Fibroblast of skin of left quadriceps (primary cell): ENCODE measurements at regions not wholly inside any gene's neighbourhood (a gene's known extent, or its start where the extent isn't known, plus 50 kb on each side); places are given as distances from the start of the nearest gene placed in this dataset.

Experiments used
- DNase-seq, 2 experiments: peaks; one replicate each; pipeline ENCODE4 v3.0.0-alpha.2; 2013; ENCODE audit warnings: low read depth in 2 of 2

DNA sequence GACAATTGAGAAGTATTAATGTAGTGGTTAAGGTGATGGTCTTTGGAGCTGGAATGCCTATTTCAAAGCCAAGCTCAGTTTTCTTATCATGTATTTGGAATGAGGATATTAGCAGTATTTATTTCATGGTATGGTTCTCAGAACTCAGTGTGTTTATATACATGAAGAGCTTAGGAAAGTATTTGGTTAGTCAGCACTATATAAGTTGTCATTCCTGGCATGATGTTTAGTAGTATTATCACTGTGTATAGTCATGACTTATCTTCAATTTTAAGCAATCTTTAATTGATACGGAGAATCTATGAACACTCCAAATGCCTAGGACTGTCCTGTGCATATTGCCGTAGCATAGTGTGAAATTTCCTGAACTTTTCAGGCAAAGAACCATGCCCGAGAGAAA, 501.9 kb upstream of the USP24 start:
- DNase-seq = no peak

DNA sequence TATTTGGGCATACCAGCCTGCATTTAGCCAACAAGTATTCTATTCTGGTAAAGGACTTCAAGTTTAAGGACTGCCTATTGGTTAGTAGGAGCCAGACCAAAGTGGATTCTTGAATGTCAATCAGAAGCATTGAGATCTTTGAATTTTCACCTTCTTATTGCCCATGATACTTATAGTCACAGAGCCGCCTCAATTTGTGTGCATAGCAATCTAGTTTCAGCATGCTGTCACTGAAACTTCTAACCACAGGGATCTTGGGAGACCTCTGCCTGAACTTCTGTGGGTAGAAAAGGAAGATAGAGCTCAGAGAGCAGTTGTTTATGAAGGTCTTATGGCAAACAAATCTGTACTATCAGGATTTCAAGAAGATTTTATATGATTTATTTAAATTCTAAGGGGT, 501.4 kb upstream of the USP24 start:
- no peak for DNase-seq

DNA sequence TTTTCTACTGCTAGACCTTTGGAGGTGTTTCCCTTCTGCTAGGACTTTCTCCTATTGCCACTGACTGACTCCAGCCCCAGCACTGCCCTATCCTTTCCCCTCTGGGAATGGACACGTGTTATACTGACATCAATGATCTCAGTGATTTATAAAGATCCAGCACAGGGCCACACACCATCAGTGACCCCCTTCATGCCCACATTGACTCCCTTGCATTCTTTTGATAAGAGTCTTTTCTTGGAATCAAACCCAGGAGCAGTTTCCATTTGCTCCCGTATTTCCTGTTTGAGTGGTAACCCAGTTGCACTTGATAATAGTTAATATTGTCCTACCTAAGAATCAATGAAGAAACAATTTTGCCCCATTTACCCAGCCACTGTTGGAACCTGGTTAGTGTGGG, 501.0 kb upstream of the USP24 start:
- no peak for DNase-seq

DNA sequence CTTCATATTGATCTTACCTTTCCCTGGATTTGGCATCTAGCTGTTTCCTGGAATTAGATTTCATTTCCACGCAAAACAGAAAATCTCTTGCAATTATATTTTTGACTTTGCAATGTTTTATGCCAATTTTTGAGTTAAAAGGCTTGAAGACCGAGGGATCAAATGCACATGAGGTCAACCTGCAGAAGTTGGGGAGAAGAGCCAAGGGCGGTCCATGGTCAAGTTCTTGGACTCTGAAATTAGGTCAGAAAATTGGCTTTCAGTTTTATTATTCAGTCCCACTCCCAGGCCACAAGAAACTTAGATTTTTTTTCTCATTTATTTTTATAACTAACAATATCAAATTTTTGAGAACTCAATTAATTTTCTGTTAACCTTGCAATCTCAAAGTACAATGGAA, 499.1 kb upstream of the USP24 start:
- no peak for DNase-seq

GRCh38 chr1:55713516-55713915, 498.4 kb upstream of the USP24 start:
- DNase-seq = no peak

GRCh38 chr1:55712148-55712547, 497.0 kb upstream of the USP24 start:
- no peak for DNase-seq

- no peak for DNase-seq
Measured at GRCh38 chr1:55708781-55709180, 493.6 kb upstream of the USP24 start.

DNA sequence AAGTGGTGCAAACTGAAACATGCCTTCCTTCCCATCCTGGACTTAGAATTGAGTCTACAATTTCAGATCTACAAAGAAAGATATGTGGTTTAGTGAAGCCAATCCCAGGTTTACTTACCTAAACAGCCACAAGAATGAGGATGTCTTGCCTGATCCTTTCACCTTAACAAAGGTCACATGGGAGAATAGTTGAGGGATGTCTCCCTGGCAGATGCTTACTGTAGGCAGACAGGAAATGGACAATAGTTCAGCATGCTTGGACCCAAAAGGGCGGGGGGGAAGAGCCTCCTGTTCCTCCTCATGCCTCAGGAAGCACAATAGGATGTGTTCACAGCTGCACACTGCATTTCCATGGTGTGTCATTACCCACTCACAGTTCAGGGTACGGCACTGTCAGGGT, 492.7 kb upstream of the USP24 start:
- DNase-seq = no peak

DNA sequence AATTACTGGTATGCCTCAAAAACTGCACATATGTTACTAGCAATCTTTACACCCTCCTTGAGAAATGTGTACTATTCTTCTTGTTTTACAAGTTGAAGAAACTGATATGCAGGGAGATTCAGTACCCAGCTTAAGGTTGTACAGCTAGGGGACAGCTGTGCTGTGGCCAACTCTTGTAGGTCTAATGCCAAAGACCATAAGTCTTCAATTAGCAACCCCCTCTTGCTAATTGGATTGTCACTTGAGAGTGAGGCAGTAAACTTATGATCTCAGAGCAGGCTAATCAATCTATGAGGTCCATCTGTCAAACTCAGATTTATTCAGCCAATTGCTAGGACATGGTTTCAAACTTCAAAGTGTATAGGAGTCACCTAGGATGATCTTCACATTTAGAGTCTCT, 492.0 kb upstream of the USP24 start:
- no peak for DNase-seq

GRCh38 chr1:55706397-55706796, 491.2 kb upstream of the USP24 start:
- no peak for DNase-seq

- DNase-seq = peak in 1 of 2 experiments; percentile 65
Measured at GRCh38 chr1:55703726-55704363, 488.7 kb upstream of the USP24 start.

DNA sequence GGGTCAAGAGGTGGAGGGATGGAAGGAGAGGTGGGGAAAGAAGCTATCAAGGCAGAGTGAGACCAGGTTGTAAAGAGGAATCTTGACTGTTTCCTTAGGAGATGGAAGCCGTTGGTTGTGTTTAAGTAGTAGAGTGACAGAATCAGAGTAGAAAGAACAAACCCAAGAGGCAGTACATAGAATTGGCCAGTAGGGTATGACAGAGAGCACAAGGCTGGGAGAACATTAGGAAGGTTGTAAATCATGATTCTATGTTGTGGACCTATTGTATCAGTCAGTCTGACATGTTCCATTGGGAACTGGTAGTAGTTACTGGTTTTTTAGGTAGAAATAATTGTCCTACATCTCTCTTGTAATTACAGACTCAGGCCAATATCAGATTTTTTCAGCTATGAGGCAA, 486.9 kb upstream of the USP24 start:
- DNase-seq = no peak

DNA sequence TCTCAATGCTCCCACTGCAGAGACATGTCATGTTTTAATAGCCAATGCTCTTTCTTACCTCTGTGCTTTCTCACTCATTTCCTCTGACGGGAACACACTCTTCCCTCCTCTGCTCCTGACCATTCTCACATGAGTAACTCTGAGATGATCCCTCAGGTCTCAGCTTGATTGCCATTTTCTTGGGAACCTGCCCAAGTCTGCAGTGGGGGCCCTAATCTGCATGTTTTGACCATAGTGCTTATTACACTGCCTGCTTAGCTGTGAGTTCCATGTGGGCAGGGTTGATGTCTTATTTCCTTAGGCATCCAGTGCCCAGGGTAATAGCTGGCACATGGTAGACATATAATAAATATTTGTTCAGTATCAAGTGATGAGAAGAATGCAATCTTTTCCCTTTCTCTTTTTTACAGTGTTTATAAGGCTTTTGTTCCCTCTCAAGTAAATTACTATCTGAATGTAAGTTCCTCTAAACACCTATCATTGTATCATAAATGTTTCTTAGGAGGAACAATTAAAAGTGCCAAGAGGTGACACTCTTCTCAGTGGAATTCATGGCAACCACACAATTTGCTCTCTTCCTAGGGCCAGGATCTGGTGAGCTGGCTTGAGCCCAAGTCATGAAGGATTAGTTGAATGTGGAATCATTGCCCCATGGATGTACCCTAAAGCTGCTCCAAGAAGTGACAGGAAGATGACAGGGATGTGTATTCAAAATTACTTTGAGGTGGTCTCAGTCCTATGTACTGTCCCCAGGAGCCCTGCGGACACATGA, 485.4 kb upstream of the USP24 start:
- DNase-seq = no peak

- no peak for DNase-seq
Measured at GRCh38 chr1:55699228-55699627, 484.1 kb upstream of the USP24 start.

- DNase-seq = no peak
Measured at GRCh38 chr1:55697997-55698535, 482.9 kb upstream of the USP24 start.

DNA sequence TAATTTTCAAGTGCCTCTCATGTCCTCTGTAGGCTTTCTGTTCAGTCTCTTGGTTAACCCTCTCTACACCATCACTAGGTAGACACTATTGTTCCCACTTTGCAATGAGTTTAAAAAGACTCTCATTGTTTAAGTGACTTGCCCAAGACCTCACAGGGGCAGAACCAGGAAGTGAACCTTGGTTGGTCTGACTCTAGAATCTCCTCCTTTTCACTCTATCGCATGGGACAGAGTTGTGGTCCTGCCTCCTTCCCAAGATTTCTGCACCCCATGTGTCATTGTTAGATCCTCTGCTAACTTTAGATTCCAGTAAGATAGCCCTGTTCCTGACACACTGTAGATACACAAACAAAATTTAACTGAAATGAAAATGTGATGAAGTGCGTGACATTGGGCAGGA, 481.7 kb upstream of the USP24 start:
- DNase-seq = no peak

DNA sequence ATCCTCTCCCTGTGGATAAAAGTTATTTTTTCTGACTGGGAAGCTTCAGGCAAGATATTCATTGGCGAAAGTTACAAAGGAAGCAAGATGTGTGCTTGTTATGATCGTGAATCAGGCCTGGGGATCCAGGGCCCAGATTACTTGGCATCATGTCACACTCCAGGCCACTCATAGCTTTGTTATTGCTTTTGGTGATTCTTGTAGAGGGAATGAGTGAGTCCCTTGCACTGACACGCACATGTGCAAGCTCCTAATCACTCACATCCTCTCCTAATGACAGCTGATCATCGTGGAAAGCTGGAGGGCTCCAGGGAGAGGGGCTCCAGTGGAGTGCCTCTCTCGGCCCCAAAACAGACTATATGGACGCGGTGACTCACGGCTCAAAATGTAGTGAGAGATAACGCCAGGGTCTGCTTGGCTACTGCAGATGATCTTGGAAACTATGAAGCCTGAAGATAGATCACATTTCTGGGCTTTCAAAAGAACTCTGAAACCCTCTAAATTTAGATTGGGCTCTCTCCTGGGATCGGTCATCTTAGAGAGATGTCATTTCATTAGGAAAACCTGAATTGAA, 481.1 kb upstream of the USP24 start:
- DNase-seq = peak; percentile 92

DNA sequence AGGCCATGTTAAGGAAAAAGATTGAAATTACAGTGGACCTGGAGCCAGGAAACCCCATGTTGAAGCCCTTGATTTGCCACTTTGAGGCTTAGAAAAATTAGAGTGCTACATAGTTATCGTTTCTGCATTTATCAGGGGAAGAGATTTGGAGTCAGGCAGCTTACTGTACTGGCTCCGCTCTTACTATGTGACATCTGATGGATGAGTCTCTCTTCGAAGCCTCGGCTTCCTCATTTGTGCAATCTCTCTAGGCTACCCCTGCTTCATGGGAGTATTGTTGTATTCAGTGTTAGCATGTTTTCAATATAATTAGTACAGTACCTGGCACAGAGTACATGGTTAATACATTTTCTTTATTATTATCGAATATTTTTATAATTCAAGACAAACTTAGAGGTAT, 480.4 kb upstream of the USP24 start:
- DNase-seq = no peak

DNA sequence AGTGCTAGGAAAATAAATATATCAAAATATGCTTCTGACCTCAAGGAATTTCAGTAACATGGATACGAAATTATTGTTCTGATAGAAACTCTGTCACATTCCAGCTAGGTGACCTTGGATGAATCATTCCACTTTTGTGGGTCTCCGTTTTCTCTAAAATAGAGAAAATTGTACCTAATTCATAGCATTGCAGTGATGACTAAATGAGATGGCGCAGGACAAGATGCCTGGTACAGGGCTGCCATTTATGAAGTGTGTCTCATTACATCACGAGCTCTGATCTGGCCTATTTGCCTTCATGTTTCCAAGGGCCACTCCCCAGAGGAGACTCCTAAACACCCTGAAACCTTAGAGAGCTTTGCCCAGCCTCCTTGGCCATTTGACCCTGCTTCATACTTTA, 480.0 kb upstream of the USP24 start:
- DNase-seq = no peak

GRCh38 chr1:55694310-55694801, 479.2 kb upstream of the USP24 start:
- no peak for DNase-seq

DNA sequence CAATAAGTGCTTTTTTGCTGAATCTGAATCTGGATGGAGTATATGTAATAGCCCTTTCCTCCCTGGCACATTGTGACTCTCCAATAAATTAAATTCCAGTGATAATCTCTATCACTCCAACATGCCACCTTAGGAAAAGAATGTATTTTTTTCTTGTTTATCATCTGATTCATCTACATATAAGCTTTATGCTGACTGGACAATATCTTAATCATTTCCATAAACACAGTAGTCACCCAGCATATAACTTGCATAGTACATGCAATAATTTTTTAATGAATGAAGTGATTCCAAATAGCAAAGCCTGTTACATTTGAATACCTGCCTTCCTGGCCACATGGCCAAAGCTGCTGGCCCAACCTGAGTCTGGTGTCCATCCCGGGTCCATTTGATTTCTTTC, 477.6 kb upstream of the USP24 start:
- DNase-seq = no peak

DNA sequence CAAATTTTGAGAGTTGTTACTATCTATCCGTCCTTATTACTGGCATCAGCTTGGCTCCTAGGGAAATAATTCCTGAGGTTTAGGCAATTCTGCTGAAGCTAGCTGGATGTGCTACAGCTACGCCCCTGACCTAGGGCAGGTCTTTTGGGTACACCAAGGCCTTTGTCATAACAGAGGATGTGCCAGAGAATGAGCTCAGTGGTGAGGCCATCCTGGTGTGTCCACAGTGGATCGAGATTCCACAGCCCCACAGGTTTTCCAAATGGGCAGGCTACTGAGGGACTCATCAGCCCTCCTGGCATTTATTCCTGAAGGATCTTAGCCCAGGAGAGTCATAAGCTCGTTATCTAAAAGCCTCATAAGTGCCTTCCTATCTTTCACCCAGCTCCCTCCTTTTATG, 475.2 kb upstream of the USP24 start:
- DNase-seq = no peak

GRCh38 chr1:55689800-55690199, 474.6 kb upstream of the USP24 start:
- DNase-seq = no peak
